ENCODE measurements at regions not wholly inside any gene's neighbourhood (a gene's known extent, or its start where the extent isn't known, plus 50 kb on each side); places are given as distances from the start of the nearest gene placed in this dataset.
A peak's percentile ranks its signal among the peaks of the same experiment; 100 is the strongest.

- DNase-seq, result no peak
Measured at GRCh38 chr6:168210239-168211105, 109.1 kb downstream of the DACT2 start.

GRCh38 chr6:168209420-168209819 is 110.2 kb downstream of the DACT2 start:
- no peak for DNase-seq

DNA sequence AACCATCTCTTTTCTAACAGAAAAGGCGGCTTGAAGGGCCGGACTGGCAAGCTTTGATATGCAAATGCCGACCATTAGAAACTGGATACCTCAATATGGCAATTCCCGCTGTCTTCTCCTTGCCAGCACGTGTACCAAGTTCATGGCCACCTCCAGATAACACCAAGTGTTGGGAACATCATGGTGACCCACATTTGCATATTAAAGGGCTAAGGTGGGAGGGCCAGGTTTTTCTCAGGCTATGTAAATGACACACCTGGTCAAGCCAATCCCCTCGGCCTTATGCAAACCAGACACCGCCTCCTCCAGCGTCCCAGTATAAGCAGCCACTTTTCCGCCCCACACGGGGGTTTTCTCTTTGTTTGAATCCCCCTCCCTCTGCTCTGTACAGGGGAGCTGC is 110.7 kb downstream of the DACT2 start:
- DNase-seq, result no peak

DNA sequence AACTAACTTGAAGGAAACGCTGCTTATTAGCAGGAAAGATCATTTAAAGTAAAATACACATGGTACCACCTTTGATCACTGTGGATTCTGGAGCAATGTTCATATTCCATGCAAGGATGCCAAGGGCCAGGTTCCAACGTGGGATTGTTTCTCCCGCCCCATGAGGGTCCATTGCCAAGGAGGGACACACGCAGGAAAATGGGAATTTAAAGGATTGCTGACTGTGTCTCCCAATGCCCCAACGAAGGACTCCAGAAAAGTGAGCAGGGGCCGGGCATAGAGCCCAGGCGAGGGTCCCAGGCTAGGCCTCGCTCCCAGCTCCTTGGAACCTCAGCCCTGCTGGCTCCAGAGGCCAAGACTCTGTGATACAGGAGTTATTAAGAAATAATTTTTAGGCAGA is 111.2 kb downstream of the DACT2 start:
- no peak for DNase-seq

DNA sequence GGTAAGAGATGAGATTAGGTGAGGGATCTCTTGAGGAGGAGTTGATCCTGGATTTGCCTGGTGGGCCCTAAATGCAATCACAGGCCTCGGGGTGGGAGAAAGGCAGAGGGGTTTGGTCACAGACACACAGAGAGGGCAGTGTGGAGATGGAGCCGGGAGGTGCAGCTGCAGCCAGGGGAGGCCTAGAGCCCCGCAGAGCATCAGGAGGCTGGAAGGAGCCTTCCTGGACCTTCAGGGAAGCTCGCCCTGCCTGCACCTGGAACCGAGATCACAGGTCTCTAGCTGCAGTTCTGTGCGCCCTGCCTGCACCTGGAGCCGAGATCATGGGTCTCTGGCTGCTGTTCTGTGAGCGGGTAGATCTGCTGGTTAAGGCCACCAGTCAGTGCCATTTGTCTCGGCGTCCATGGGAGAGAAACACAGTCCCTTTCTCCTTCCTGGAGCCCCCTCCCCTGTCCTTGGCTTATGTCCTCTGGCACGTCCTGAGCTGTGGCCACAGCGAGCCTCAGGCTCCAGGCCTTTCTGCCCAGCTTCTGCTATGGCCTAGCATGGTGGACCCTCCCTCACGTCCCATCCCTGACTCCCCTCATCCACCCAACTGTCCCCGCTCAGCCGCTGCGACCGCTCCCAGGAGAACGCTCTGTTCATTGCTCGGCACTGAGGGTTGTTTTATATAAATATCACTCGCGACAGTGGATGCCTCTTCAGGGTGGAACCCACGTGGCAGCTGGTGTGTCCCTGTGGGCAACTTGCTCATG is 112.0 kb downstream of the DACT2 start:
- DNase-seq, result no peak

- no peak for DNase-seq
Measured at GRCh38 chr6:168206661-168207274, 112.8 kb downstream of the DACT2 start.

GRCh38 chr6:168206186-168206585 is 113.4 kb downstream of the DACT2 start:
- DNase-seq, result no peak

- DNase-seq, result no peak
Measured at GRCh38 chr6:168201799-168202198, 117.8 kb downstream of the DACT2 start.

DNA sequence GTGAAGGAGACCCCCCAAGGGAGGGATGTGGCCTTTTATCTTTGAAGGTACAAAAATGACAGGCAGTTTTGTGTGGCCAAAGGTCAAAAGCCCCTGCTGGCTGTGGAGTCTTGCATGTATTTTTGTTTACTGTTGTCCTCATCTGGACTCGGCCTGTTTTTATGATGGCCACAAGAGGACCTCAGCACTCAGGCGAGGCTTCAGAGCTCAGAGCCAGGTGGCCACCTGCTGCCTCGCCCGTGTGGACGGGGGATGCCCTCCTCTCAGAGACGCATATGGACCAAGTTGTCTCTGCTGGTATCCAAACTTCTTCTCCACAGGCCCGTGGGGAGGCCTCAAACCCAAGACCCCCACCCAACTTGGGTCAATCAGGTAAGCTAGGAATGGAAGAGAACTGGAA is 118.2 kb downstream of the DACT2 start:
- DNase-seq, result no peak

- no peak for DNase-seq
Measured at GRCh38 chr6:168200571-168201134, 118.9 kb downstream of the DACT2 start.

DNA sequence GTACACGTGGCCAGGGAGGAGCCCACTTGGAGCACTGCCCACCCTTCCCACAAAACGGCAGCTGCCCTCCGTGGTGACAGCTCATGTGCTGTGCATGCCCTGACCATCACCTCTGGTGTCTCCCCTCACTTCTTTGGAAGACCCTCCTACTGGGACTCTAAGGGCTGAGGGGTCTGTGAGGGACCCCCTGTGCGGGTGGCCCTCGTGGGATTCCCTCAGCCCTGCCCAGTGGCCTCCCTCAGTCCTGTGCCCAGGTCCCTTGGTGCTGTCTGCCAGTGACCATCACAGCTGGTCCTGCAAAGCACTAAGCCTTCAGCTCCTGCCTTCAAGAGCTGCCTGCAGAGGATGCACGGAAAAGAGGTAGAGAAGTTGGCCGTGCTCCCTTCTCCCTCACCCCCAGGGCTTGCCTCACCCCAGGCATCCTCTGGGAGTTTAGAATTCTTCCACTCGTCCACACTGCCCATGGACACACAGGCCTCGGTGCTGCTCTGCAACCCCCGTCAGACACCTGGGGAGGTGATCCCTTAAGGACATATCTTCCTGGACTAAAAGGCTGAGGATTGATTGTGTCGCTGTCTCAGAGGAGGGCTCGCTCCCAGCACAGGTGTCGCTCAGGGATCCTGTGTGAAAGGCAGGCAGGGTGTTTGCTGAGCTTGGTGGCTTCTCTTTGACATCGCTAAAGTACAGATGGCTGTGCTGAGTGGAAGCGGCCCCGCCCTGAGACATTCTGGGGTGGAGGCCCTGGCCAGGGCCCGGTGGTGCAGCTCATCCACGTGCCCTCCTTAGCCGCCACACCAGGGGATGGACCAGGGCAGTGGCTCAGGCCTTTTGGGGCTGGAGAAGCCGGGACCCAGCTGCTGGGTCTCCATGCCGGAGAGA is 119.5 kb upstream of the FRMD1 start:
- DNase-seq, result no peak

- DNase-seq, result no peak
Measured at GRCh38 chr6:168197636-168198301, 118.8 kb upstream of the FRMD1 start.

GRCh38 chr6:168196881-168197635 is 118.0 kb upstream of the FRMD1 start:
- DNase-seq, result no peak

GRCh38 chr6:168196385-168196860 is 117.4 kb upstream of the FRMD1 start:
- DNase-seq, result no peak

- DNase-seq, result no peak
Measured at GRCh38 chr6:168195712-168196111, 116.7 kb upstream of the FRMD1 start.

DNA sequence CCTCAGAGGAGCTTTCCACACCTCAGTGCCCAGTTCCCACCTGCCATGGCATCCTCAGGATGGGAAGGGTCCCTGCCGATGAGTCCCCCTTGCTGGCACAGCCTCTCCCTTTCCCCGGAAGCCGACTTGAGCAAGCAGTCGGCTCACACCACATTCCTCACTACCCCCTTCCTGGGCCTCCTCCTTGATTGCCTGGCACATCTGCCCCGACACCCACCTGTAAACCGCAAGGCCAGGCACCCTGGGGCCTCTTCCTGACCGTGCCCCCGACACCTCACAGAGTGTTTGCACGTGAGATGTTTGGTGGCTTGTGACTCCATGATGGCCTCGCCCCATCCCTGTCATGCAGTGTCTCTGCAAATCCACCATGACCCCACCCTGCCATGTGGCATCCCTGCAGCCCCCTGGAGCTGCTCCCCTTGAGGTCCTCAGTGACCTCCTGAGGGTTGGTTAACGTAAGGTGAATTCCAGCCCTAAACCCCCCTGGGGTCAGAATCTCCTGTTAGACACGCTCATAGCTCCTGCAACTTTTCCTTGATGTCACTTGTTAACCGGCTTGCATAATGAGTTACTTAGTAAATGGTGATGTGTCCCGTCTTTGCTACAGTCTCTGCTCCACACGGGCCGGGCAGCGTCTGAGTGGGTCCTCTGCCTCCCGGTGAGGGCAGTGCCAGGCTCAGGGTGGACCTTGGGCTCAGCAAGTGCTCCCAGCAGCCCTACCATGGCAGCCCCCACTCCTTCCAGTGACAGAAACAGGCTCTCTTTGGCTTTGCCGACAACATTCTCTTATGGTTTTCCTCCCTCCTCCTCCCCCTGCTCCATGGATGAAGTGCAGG is 115.9 kb upstream of the FRMD1 start:
- no peak for DNase-seq

DNA sequence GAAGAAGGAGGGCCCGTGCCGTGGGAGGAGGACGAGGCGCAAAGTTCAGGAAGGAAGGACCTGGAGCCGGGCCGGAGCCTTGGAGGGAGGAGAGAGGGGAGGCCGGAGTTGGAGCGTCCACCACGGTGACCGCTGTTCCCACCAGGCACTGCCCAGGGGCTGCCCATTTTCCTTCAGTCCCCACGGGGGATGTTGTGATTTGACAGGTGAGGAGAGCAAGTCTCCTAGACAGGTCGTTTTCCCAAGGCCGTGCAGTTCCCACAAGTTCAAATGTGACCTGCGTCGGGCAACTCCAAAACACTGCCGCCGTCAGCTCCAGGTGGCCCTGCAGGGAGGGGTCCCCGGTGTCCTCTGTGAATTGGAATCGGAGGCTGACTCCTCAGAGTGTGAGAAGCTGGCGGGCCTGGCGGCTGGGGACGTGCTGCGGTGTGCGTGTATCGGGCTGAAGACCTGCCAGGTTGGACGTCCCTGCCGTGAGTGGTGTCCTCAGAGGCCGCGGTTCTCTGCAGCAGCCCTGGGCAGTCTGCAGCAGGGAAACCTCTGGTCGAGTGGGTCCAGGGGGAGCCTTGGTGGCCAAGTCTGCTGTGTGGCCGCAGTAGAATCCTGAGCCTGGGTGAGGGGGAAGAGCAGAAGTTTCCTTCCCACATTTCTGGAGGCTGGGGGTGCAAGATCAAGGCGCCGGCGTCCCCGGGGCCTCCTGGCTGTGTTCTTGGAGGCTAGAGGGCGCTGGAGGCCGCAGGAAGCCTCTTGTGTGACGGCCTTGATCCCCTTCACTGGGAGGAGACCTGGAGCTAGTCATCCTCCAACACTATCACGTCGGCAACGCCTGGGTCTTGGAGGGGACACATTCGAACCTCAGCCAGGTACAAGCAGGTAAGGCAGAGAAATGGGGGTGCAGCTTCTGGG is 115.1 kb upstream of the FRMD1 start:
- peak; percentile 70 for DNase-seq

DNA sequence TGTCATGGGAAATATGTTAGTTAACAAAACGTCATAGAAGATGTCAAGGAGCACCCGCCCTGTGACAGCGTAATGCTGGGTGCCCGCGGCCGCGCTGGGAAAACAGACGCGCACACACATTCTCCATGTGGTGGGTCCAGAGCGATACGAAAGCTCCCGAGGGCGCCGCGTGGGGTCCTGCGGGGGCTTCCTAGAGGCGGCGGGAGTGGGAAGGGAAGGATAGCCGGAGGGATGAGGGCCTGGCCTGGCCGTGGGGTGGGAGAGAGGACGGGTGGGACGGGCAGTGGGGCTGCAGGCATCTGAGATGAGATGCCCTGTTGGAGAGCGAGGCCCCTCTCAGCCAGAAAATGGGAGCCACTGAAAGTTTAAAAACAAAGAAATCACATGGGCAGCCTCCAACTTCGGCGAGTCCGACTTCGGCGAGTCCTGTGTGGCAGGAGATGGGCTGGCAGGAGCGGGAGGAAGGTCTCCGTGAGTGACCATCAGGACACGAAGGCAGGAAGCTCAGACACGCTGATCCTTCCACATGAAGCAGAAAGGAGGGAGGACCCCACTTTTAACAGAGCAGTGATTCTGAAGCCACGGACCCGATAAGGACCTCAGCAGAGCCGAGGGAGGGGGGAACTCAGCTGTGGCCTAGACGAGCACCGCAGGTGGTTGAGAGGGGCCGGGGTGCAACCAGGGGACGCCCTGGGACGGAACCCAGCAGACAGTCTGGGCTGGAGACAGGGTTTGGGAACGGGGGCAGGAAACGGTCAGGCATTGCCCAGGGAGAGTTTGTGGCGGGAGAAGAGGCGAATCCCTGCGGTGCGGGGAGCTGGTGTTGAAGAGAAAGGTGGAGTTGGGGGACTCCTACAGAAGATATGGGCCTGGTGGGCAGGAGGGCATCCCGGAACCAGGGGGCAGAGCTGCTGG is 114.1 kb upstream of the FRMD1 start:
- DNase-seq, result no peak

Data from 8988T (cell line).